IMR-90 (cell line): ENCODE measurements at regions not wholly inside any gene's neighbourhood (a gene's known extent, or its start where the extent isn't known, plus 50 kb on each side); places are given as distances from the start of the nearest gene placed in this dataset.

ENCODE experiments used
- ATAC-seq: fragments of 200-7000 bp; cut with Tn5 transposase; 2 replicates; pipeline ENCODE4 v1.9.1; 2020; ENCODE audit warnings: low read depth, mild to moderate bottlenecking, moderate library complexity
- BruUV-seq: library from RNA; stranded (reverse); fragments of 400-500 nt; replicated peaks from 2 replicates; lab custom pipeline; 2021; lab: Mats Ljungman, UMichigan
- CTCF ChIA-PET: fragments of 300-600 bp; formaldehyde crosslinking; extraction: SDS; loops from one replicate; lab custom pipeline; 2021; ENCODE audit warnings: antibody characterized with exemption; lab: Yijun Ruan, JAX
- POLR2A ChIA-PET: fragments of 300-600 bp; sonication (Branson Sonifier 250); formaldehyde crosslinking; loops from one replicate; lab custom pipeline; 2022; ENCODE audit warnings: antibody characterized with exemption; ENCODE audit not compliant: unreplicated experiment; lab: Charles Lee
- DNase-seq: peaks from one replicate; pipeline ENCODE4 v3.0.0; 2013
- H2AFZ ChIP-seq: replicated peaks from 2 replicates; pipeline ENCODE3; 2013; ENCODE audit warnings: low read length, mild to moderate bottlenecking; ENCODE audit not compliant: poor library complexity
- H2AK5ac ChIP-seq: 2 replicates; pipeline ENCODE4 v1.6.1; 2013; ENCODE audit warnings: low read depth, low read length, inconsistent platforms
- H2AK9ac ChIP-seq: replicated peaks from 2 replicates; pipeline ENCODE3; 2013; ENCODE audit warnings: mild to moderate bottlenecking, low read depth, low read length, moderate library complexity; ENCODE audit not compliant: poor library complexity
- H2BK120ac ChIP-seq: 2 replicates; pipeline ENCODE4 v1.6.1; 2013; ENCODE audit warnings: low read depth, low read length, inconsistent platforms
- H2BK15ac ChIP-seq: 3 replicates; pipeline ENCODE4 v1.6.1; 2013; ENCODE audit warnings: low read depth, low read length, inconsistent platforms
- H2BK20ac ChIP-seq: 2 replicates; pipeline ENCODE4 v1.6.1; 2013; ENCODE audit warnings: low read depth, mild to moderate bottlenecking, inconsistent platforms, low read length, moderate library complexity
- H2BK5ac ChIP-seq: 2 replicates; pipeline ENCODE4 v1.6.1; 2013; ENCODE audit warnings: mild to moderate bottlenecking, low read depth, low read length, inconsistent platforms; ENCODE audit not compliant: poor library complexity, severe bottlenecking
- H3K14ac ChIP-seq: replicated peaks from 2 replicates; pipeline ENCODE4 v1.6.1; 2013; ENCODE audit warnings: low read depth, low read length, inconsistent platforms
- H3K18ac ChIP-seq: 2 replicates; pipeline ENCODE4 v1.6.1; 2013; ENCODE audit warnings: low read depth, low read length, control low read depth
- H3K23ac ChIP-seq: 2 replicates; pipeline ENCODE4 v1.6.1; 2013; ENCODE audit warnings: low read depth, low read length, inconsistent platforms
- H3K27ac ChIP-seq: 2 replicates; pipeline ENCODE4 v1.5.1; 2013; ENCODE audit warnings: mild to moderate bottlenecking, control low read depth, low read length; ENCODE audit not compliant: insufficient read depth
- H3K27me3 ChIP-seq: 2 replicates; pipeline ENCODE4 v1.6.1; 2013; ENCODE audit warnings: low read length; ENCODE audit not compliant: control insufficient read depth, insufficient read depth
- H3K36me3 ChIP-seq: 2 replicates; pipeline ENCODE4 v1.6.1; 2013; ENCODE audit warnings: low read length, mixed read lengths; ENCODE audit not compliant: control insufficient read depth, insufficient read depth
- H3K4ac ChIP-seq: 2 replicates; pipeline ENCODE4 v1.6.1; 2013; ENCODE audit warnings: low read depth, low read length, inconsistent platforms
- H3K4me1 ChIP-seq: 2 replicates; pipeline ENCODE4 v1.6.1; 2013; ENCODE audit warnings: low read length, mixed read lengths; ENCODE audit not compliant: control insufficient read depth, insufficient read depth
- H3K4me2 ChIP-seq: 2 replicates; pipeline ENCODE4 v1.6.1; 2013; ENCODE audit warnings: low read depth, mild to moderate bottlenecking, control low read depth, low read length, moderate library complexity
- H3K4me3 ChIP-seq: 2 replicates; pipeline ENCODE4 v1.5.1; 2013; ENCODE audit warnings: low read depth, mild to moderate bottlenecking, control low read depth, low read length, moderate library complexity; ENCODE audit not compliant: insufficient read depth
- H3K56ac ChIP-seq: 2 replicates; pipeline ENCODE4 v1.6.1; 2013; ENCODE audit warnings: low read length, inconsistent platforms; ENCODE audit not compliant: insufficient read depth; ENCODE audit errors: extremely low read depth
- H3K79me1 ChIP-seq, 2 experiments: 2 replicates each; pipeline ENCODE4 v1.6.1; 2013; ENCODE audit warnings: low read length in 2 of 2, inconsistent platforms in 1 of 2, low read depth in 1 of 2
- H3K9ac ChIP-seq: 2 replicates; pipeline ENCODE4 v1.6.1; 2013; ENCODE audit warnings: low read depth, low read length, control low read depth
- H3K9me1 ChIP-seq: 2 replicates; pipeline ENCODE4 v1.6.1; 2013; ENCODE audit warnings: low read length, inconsistent platforms; ENCODE audit not compliant: insufficient read depth
- H3K9me3 ChIP-seq: 2 replicates; pipeline ENCODE4 v1.6.1; 2013; ENCODE audit warnings: low read length; ENCODE audit not compliant: control insufficient read depth, insufficient read depth
- H4K20me1 ChIP-seq: 2 replicates; pipeline ENCODE4 v1.6.1; 2013; ENCODE audit warnings: low read length, inconsistent platforms; ENCODE audit not compliant: insufficient read depth
- H4K5ac ChIP-seq: 2 replicates; pipeline ENCODE4 v1.6.1; 2013; ENCODE audit warnings: mild to moderate bottlenecking, low read depth, low read length, control low read depth
- H4K8ac ChIP-seq, 2 experiments: 2 replicates each; pipeline ENCODE4 v1.6.1; 2013; ENCODE audit warnings: low read depth in 2 of 2, low read length in 2 of 2, control low read depth in 1 of 2, inconsistent platforms in 1 of 2
- H4K91ac ChIP-seq: 2 replicates; pipeline ENCODE4 v1.6.1; 2013; ENCODE audit warnings: low read depth, low read length, inconsistent platforms; ENCODE audit not compliant: insufficient read depth
- CEBPB ChIP-seq: IDR thresholded peaks from 2 replicates; pipeline ENCODE4 v1.6.1; 2012; ENCODE audit warnings: low read depth, low read length, improper control_type of control experiment
- MAZ ChIP-seq: IDR thresholded peaks from 2 replicates; pipeline ENCODE4 v1.6.1; 2012; ENCODE audit warnings: low read depth, mild to moderate bottlenecking, low read length, improper control_type of control experiment, moderate library complexity, borderline replicate concordance
- RAD21 ChIP-seq: IDR thresholded peaks from 2 replicates; pipeline ENCODE4 v1.6.1; 2012; ENCODE audit warnings: low read length, improper control_type of control experiment
- WGBS, 2 experiments: methylation state at CpG; one replicate each; pipeline versions ENCODE4 v1.1.5 to v1.1.7; 2013; ENCODE audit warnings: missing lambda C conversion rate in 2 of 2; ENCODE audit not compliant: insufficient read length in 1 of 2; ENCODE audit errors: extremely low coverage in 2 of 2; 5-methylcytosine and 5-hydroxymethylcytosine counted together
- dilution Hi-C: fragments of 300-500 bp; cut with HindIII; formaldehyde crosslinking; loops from one replicate; pipeline ENCODE4 v1.14.3; 2018; ENCODE audit warnings: low sequenced_read_pairs; ENCODE audit not compliant: unreplicated experiment
- in situ Hi-C: fragments of 300-500 bp; cut with MboI; formaldehyde crosslinking; loops from 3 replicates; pipeline ENCODE4 v1.14.3; 2019; ENCODE audit warnings: low sequenced_read_pairs, inconsistent platforms, mixed read lengths
- intact Hi-C: fragments of 100-400 bp; cut with micrococcal nuclease; formaldehyde crosslinking; loops from 2 replicates; pipeline ENCODE4 v1.10.0; 2022

- Histone ChIP-seq H3K27me3 (peaks cover 9% of the 10 kb centered on the region), H3K27ac (no peak overlapping the region), H4K91ac (no peak overlapping the region), H3K14ac (no peak overlapping the region), H4K5ac (no peak overlapping the region), H3K18ac (no peak overlapping the region), H3K36me3 (no peaks in the 10 kb centered on the region), H3K23ac (no peak overlapping the region), H3K4me1 (no peaks in the 10 kb centered on the region), H2BK5ac (no peak overlapping the region), H2BK120ac (no peak overlapping the region), H3K4me2 (no peak overlapping the region), H3K9ac (no peak overlapping the region), H3K9me1 (no peaks in the 10 kb centered on the region), H3K4ac (no peak overlapping the region), H3K9me3 (no peaks in the 10 kb centered on the region), H2BK20ac (no peak overlapping the region), H2AFZ (no peak overlapping the region), H3K56ac (no peak overlapping the region), H2BK15ac (no peak overlapping the region), H3K79me1 (no peaks in the 10 kb centered on the region), H3K4me3 (no peak overlapping the region), H4K20me1 (no peaks in the 10 kb centered on the region), H4K8ac (no peak overlapping the region), H2AK9ac (no peak overlapping the region), H2AK5ac (no peak overlapping the region)
- ATAC-seq: no peak
- ChIA-PET POLR2A (no interaction called here), CTCF (no interaction called here)
- no TSS peak for BruUV-seq
- in situ Hi-C loops: loop anchor here (25.0 kb wide), 1 partner anchor 902 kb away; no protein-coding TSS in a partner anchor
- intact Hi-C loops: no loop called here
- 0% methylated on average over 1 of the region's 3 CpGs; no CpG with 5 or more reads in 1 of the 2 experiments for WGBS, 2 experiments
- dilution Hi-C loops: no loop called here
- no peak for TF ChIP-seq MAZ
- 0 out of 2 replicates have a peak, but pooled peaks have one; percentile 19 for TF ChIP-seq CEBPB
- TF ChIP-seq RAD21: no peak
- no peak for DNase-seq
Observed at GRCh38 chr6:159114569-159114968, 54.6 kb upstream of the FNDC1 start.
